GM12878 (cell line): ENCODE measurements at regions not wholly inside any gene's neighbourhood (a gene's known extent, or its start where the extent isn't known, plus 50 kb on each side); places are given as distances from the start of the nearest gene placed in this dataset.

Experiments
- ATAC-seq: fragments of 200-7000 bp; cut with Tn5 transposase; 3 replicates; pipeline ENCODE4 v1.9.1; 2020; ENCODE audit warnings: mild to moderate bottlenecking, moderate library complexity
- BruUV-seq: library from RNA; stranded (reverse); fragments of 400-500 nt; replicated peaks from 2 replicates; lab custom pipeline; 2021; lab: Mats Ljungman, UMichigan
- CTCF ChIA-PET: fragments of 300-600 bp; sonication (Branson Sonifier 250); formaldehyde crosslinking; extraction: SDS; loops from one replicate; lab custom pipeline; 2021; ENCODE audit warnings: inconsistent platforms; lab: Yijun Ruan, JAX
- POLR2A ChIA-PET: fragments of 350-600 bp; formaldehyde crosslinking; extraction: SDS; loops from one replicate; lab custom pipeline; 2021; ENCODE audit warnings: inconsistent platforms; lab: Charles Lee
- RAD21 ChIA-PET: fragments of 300-600 bp; sonication (Branson Sonifier 250); formaldehyde crosslinking; loops from one replicate; lab custom pipeline; 2023; ENCODE audit warnings: antibody characterized with exemption; ENCODE audit not compliant: unreplicated experiment; lab: Charles Lee
- SMC1A ChIA-PET: fragments of 300-600 bp; sonication (Branson Sonifier 250); formaldehyde crosslinking; loops from one replicate; lab custom pipeline; 2023; ENCODE audit not compliant: unreplicated experiment, uncharacterized antibody; lab: Charles Lee
- DNase-seq: peaks from one replicate; pipeline ENCODE4 v3.0.0-alpha.2; 2011; ENCODE audit warnings: low read depth, low spot score
- FAIRE-seq: peaks from 3 replicates; lab custom pipeline; 2011; peaks lifted over from hg19 to GRCh38; lab: Jason Lieb, UNC
- H2AFZ ChIP-seq: 2 replicates; pipeline ENCODE4 v1.6.0; 2011; ENCODE audit warnings: low read depth, low read length, control low read depth; ENCODE audit not compliant: control insufficient read depth
- H3K27ac ChIP-seq: 2 replicates; pipeline ENCODE4 v1.5.1; 2011; ENCODE audit warnings: control low read depth; ENCODE audit not compliant: control insufficient read depth, insufficient read depth
- H3K27me3 ChIP-seq, 2 experiments: replicated peaks in 1 of 2; 2 replicates each; pipeline versions ENCODE4 v1.6.0 to v1.6.1; 2011; ENCODE audit warnings: low read length in 1 of 2; ENCODE audit not compliant: control insufficient read depth in 2 of 2, insufficient read depth in 2 of 2
- H3K36me3 ChIP-seq, 2 experiments: 2 replicates each; pipeline ENCODE4 v1.5.1; 2011; ENCODE audit warnings: low read length in 1 of 2; ENCODE audit not compliant: control insufficient read depth in 2 of 2, insufficient read depth in 2 of 2
- H3K4me1 ChIP-seq: 2 replicates; pipeline ENCODE4 v1.6.1; 2011; ENCODE audit warnings: mild to moderate bottlenecking, low read length, moderate library complexity, mixed read lengths; ENCODE audit not compliant: control insufficient read depth, insufficient read depth
- H3K4me2 ChIP-seq: 2 replicates; pipeline ENCODE4 v1.6.0; 2011; ENCODE audit warnings: control low read depth; ENCODE audit not compliant: control insufficient read depth, insufficient read depth
- H3K4me3 ChIP-seq: fragments of 200-600 bp; sonication (generic); 2 replicates; pipeline ENCODE4 v1.5.1; 2016
- H3K79me2 ChIP-seq: 2 replicates; pipeline ENCODE4 v1.6.0; 2011; ENCODE audit warnings: low read length; ENCODE audit not compliant: control insufficient read depth, insufficient read depth
- H3K9ac ChIP-seq: 2 replicates; pipeline ENCODE4 v1.8.0; 2011; ENCODE audit warnings: low read length, control low read depth, mixed read lengths; ENCODE audit not compliant: control insufficient read depth, insufficient read depth
- H3K9me3 ChIP-seq: replicated peaks from 3 replicates; pipeline ENCODE4 v1.5.1; 2011; ENCODE audit warnings: mild to moderate bottlenecking, low read length; ENCODE audit not compliant: control insufficient read depth, insufficient read depth
- H4K20me1 ChIP-seq: 2 replicates; pipeline ENCODE4 v1.6.0; 2011; ENCODE audit not compliant: control insufficient read depth, insufficient read depth
- ATF3 ChIP-seq: IDR thresholded peaks from 2 replicates; pipeline ENCODE4 v1.6.1; 2011; ENCODE audit warnings: low read depth, mild to moderate bottlenecking, low read length, moderate library complexity, borderline replicate concordance; ENCODE audit errors: extremely low read depth
- BCL3 ChIP-seq: IDR thresholded peaks from 2 replicates; pipeline ENCODE4 v1.6.1; 2011; ENCODE audit warnings: borderline replicate concordance, low read depth, mild to moderate bottlenecking, moderate library complexity, low read length; ENCODE audit not compliant: insufficient read depth, poor library complexity, severe bottlenecking
- BCLAF1 ChIP-seq: fragments of 450-650 bp; IDR thresholded peaks from 2 replicates; pipeline ENCODE4 v1.6.1; 2017; ENCODE audit warnings: antibody characterized with exemption, mild to moderate bottlenecking, moderate library complexity
- CBFB ChIP-seq: IDR thresholded peaks from 2 replicates; pipeline ENCODE4 v1.6.1; 2016; ENCODE audit warnings: antibody characterized with exemption, low read depth
- CREM ChIP-seq: IDR thresholded peaks from 2 replicates; pipeline ENCODE4 v1.6.1; 2014; ENCODE audit warnings: antibody characterized with exemption, low read depth
- KLF5 ChIP-seq: fragments of 450-650 bp; IDR thresholded peaks from 2 replicates; pipeline ENCODE4 v1.6.1; 2014; ENCODE audit warnings: mild to moderate bottlenecking; ENCODE audit not compliant: partially characterized antibody
- NR2C2 ChIP-seq: IDR thresholded peaks from 2 replicates; pipeline ENCODE4 v1.6.1; 2011; ENCODE audit warnings: borderline replicate concordance, low read depth; ENCODE audit not compliant: control insufficient read depth, insufficient read length
- PKNOX1 ChIP-seq: fragments of 450-650 bp; IDR thresholded peaks from 2 replicates; pipeline ENCODE4 v1.6.1; 2016; ENCODE audit warnings: mild to moderate bottlenecking
- POLR2AphosphoS2 ChIP-seq: IDR thresholded peaks from 2 replicates; pipeline ENCODE4 v1.6.1; 2011; ENCODE audit warnings: low read depth, mild to moderate bottlenecking, low read length, improper control_type of control experiment, moderate library complexity
- RAD51 ChIP-seq: fragments of 450-650 bp; IDR thresholded peaks from 2 replicates; pipeline ENCODE4 v1.6.1; 2016; ENCODE audit warnings: moderate library complexity, mild to moderate bottlenecking, inconsistent platforms
- RFX5 ChIP-seq: IDR thresholded peaks from 2 replicates; pipeline ENCODE4 v1.6.1; 2011; ENCODE audit warnings: low read depth, low read length, improper control_type of control experiment
- SIX5 ChIP-seq: IDR thresholded peaks from 2 replicates; pipeline ENCODE4 v1.6.1; 2011; ENCODE audit warnings: mild to moderate bottlenecking, low read depth, low read length, moderate library complexity; ENCODE audit not compliant: severe bottlenecking
- SP1 ChIP-seq: IDR thresholded peaks from one replicate; pipeline ENCODE4 v1.6.1; 2011; ENCODE audit warnings: low read depth, low read length
- ZNF274 ChIP-seq: IDR thresholded peaks from one replicate; pipeline ENCODE4 v1.8.0; 2011; ENCODE audit not compliant: insufficient read length, insufficient read depth
- WGBS: methylation state at CpG from one replicate; pipeline ENCODE4 v1.1.6; 2016; ENCODE audit warnings: low lambda C conversion rate; ENCODE audit not compliant: insufficient replicate concordance, insufficient coverage; ENCODE audit errors: missing lambda C conversion rate; 5-methylcytosine and 5-hydroxymethylcytosine counted together
- in situ Hi-C: fragments of 300-500 bp; cut with MboI; formaldehyde crosslinking; loops from 9 replicates; pipeline ENCODE4 v1.14.3; 2018; ENCODE audit warnings: mixed read lengths
- intact Hi-C: fragments of 100-400 bp; cut with micrococcal nuclease; formaldehyde crosslinking; loops from one replicate; pipeline ENCODE4 v1.14.2; 2022; ENCODE audit not compliant: unreplicated experiment

GRCh38 chr18:1891641-1892040 lies 679.7 kb downstream of the METTL4 start:
- Histone ChIP-seq H3K27ac (no peak overlapping the region), H4K20me1 (no peaks in the 10 kb centered on the region), H3K4me3 (no peak overlapping the region), H3K4me2 (no peak overlapping the region), H3K9ac (no peak overlapping the region), H3K79me2 (no peaks in the 10 kb centered on the region), H2AFZ (no peak overlapping the region), H3K27me3 (no peaks in the 10 kb centered on the region), H3K9me3 (no peaks in the 10 kb centered on the region), H3K4me1 (no peaks in the 10 kb centered on the region), H3K36me3 (no peaks in the 10 kb centered on the region)
- CTCF ChIA-PET, result no interaction called here
- POLR2A ChIA-PET, result no interaction called here
- SMC1A ChIA-PET, result no interaction called here
- no peak for TF ChIP-seq CREM
- TF ChIP-seq SP1, result no peak
- no peak for TF ChIP-seq RFX5
- TF ChIP-seq CBFB, result no peak
- TF ChIP-seq PKNOX1, result no peak
- 4% methylated on average over 1 of the region's 1 CpG for WGBS
- no peak for FAIRE-seq
- no peak for DNase-seq
- ATAC-seq, result no peak
- in situ Hi-C loops (no loop called here), intact Hi-C loops (no loop called here)
- RAD21 ChIA-PET, result interaction anchor here (1.6 kb wide), 1 partner anchor 12 kb away, joined by 3 read pairs; no protein-coding TSS in a partner anchor
- BruUV-seq, result no TSS peak

GRCh38 chr18:1892191-1892590 lies 679.1 kb downstream of the METTL4 start:
- no peaks in the 10 kb centered on the region for H3K36me3 ChIP-seq
- FAIRE-seq, result no peak
- in situ Hi-C loops, result no loop called here
- no TSS peak for BruUV-seq
- H3K4me3 ChIP-seq, result no peak overlapping the region
- H3K79me2 ChIP-seq, result no peaks in the 10 kb centered on the region
- no peak overlapping the region for H3K27ac ChIP-seq
- intact Hi-C loops, result no loop called here
- no peaks in the 10 kb centered on the region for H4K20me1 ChIP-seq
- no peak overlapping the region for H3K4me2 ChIP-seq
- ChIA-PET POLR2A (no interaction called here), CTCF (no interaction called here), SMC1A (no interaction called here), RAD21 (interaction anchor here (1.6 kb wide), 1 partner anchor 13 kb away, joined by 3 read pairs; no protein-coding TSS in a partner anchor)
- TF ChIP-seq RAD51, result no peak
- TF ChIP-seq SIX5, result no peak
- TF ChIP-seq ZNF274, result no peak
- no peak for TF ChIP-seq ATF3
- no peak for TF ChIP-seq POLR2AphosphoS2
- TF ChIP-seq KLF5, result no peak
- TF ChIP-seq BCLAF1, result no peak
- TF ChIP-seq BCL3, result no peak
- no peak for TF ChIP-seq NR2C2
- no peak for DNase-seq
- no peak for ATAC-seq
- H3K4me1 ChIP-seq, result no peaks in the 10 kb centered on the region
- H3K9me3 ChIP-seq, result no peaks in the 10 kb centered on the region
- H3K9ac ChIP-seq, result no peak overlapping the region
- H2AFZ ChIP-seq, result no peak overlapping the region
- H3K27me3 ChIP-seq, result no peaks in the 10 kb centered on the region
